Left ventricle myocardium superior (tissue), 1 donor: ENCODE measurements at regions not wholly inside any gene's neighbourhood (a gene's known extent, or its start where the extent isn't known, plus 50 kb on each side); places are given as distances from the start of the nearest gene placed in this dataset.
"Not testable (repeated sequence)": the region's sequence is repeated elsewhere in the genome, so short reads cannot be mapped to it uniquely, and the experiment has no call there.

Experiments used
- ATAC-seq: fragments of 200-7000 bp; cut with Tn5 transposase; one replicate; pipeline ENCODE4 v1.9.1; 2020; ENCODE audit warnings: mild to moderate bottlenecking, moderate library complexity
- DNase-seq: peaks from one replicate; pipeline ENCODE4 v3.0.0-alpha.2; 2020
- intact Hi-C: fragments of 100-400 bp; cut with micrococcal nuclease; formaldehyde crosslinking; loops from one replicate; pipeline ENCODE4 v1.11.0; 2022
- donor health status: DM: no; HTN: yes; CAD: no; lungs with severe emphysema.

DNA sequence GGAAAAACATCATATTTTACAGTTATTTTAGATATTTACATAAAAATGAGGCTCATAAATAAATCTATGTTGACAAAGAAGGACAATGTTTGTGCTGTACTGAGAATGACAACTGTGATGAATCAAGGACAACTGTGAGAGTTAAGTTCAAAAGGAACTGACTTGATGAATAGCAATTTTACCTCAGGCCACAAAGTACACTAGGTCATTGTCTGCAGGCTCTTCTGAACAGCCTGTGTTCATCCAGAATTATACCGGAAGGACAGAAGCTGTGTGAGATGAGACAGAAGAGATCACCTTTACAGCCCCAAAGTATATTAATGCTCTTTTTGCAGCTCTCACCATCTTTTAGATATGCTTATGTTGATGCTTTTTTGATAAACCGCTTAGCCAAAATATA is 2375.5 kb upstream of the PCDH20 start:
- DNase-seq, intact Hi-C loops, ATAC-seq: not testable (repeated sequence)

DNA sequence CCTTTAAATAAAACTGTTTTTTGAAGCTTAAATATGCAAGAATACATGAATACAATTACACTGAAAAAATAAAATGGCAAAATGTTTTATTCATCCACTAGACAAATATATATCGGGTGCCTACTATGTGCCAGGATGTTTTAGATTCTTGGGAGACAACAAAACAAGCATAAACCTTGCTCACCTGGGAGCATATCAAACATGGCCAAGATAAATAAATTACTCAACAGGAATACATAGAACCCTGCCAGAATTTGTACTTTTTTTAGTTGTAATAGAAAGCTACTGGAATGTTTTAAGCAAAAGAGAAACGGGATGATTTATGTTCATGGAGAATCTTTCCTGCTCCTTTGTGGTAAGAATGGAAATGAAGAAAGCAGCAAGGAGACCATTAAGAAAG is 2358.5 kb upstream of the PCDH20 start:
- DNase-seq (no peak), ATAC-seq (no peak)
- intact Hi-C loops = no loop called here

DNA sequence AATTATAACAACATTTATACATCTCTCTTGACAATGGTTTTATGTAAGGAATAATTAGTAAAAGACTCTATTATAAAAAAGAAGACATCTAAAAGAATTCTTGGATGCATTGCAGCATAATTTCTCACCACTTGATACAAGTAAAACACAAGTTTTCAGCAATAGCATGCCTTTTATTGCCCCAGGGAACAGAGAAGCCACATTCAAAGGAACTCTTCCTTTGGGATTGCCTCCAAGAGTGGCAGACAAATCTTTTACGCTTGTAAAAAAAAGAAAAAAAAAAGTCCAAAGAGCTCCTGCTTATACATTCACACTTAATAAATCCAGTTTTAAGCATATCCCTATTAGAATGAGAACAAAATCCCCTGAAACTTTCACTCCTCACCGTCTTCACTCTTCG is 2357.8 kb upstream of the PCDH20 start:
- ATAC-seq = no peak
- intact Hi-C loops = no loop called here
- DNase-seq = no peak

DNA sequence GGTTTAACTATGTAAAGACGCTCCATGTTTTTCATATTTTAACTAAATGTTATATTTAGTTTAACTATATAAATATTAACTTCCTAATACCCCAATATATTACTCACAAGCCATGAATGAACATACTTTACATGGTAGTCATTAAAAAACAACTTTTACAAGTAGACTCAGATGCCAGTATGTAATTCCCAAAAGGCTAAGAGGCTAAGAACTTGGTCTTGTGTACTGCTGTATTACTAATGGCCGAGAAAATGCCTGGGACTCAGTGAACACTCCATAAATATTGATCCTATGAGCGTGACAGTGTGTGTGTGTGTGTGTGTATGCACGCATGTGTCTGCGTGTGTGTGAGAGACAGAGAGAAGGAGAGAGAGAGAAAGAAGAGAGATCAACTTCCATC is 2342.0 kb upstream of the PCDH20 start:
- ATAC-seq, DNase-seq, intact Hi-C loops: not testable (repeated sequence)

DNA sequence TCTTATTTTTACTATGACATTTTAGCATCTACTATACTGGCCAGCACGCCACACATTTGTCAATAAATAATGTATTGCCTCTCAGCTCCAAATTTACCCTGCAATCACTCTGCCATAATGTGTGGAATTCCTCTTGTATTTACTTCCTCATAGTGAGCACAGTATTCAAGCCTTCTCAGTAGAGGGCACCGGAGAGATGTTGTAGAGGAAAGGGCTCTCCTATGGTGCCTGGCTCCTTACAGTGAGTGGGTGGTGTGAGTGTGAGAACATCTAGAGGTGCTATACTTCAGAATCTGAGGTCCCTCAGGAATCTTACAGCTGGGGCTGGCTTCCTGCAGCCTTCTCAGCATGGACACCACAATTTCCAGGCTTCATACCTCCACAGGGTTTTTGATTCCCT is 2334.2 kb upstream of the PCDH20 start:
- ATAC-seq, intact Hi-C loops, DNase-seq: not testable (repeated sequence)

DNA sequence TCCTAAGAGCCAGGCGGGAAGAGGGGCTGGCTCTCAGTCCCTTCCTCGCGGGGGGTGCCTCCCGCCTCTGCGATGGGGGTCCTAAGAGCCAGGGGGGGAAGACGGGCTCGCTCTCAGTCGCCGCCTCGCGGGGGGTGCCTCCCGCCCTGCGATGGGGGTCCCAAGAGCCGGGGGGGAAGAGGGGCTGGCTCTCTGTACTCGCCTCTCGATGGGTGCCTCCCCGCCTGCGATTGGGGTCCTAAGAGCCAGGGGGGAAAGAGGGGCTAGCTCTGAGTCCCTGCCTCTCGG is 2326.1 kb upstream of the PCDH20 start:
- DNase-seq, intact Hi-C loops: not testable (repeated sequence)

DNA sequence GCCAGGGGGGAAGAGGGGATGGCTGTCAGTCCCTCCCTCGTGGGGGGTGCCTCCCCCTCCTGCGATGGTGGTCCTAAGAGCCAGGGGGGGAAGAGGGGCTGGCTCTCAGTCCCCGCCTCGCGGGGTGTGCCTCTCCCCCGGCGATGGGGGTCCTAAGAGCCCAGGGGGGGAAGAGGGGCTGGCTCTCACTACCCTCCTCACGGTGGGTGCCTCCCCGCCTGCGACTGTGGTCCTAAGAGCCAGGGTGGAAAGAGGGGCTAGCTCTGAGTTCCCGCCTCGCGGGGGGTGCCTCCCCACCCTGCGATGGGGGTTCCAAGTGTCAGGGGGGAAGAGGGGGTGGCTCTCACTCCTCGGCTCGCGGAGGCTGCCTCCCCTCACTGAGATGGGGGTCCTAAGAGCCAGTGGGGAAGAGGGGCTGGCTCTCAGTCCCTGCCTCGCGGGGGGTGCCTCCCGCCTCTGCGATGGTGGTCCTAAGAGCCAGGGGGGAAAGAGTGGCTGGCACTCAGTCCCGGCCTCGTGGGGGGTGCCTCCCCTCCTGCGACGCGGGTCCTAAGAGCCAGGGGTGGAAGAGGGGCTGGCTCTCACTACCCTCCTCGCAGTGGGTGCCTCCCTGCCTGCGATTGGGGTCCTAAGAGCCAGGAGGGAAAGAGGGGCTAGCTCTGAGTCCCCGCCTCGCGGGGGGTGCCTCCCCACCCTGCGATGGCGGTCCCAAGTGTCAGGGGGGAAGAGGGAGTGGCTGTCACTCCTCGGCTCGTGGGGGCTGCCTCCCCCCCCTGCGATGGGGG is 2325.6 kb upstream of the PCDH20 start:
- intact Hi-C loops = no loop called here
- DNase-seq (no peak), ATAC-seq (no peak)

More for the DNA sequence above, 2326.1 kb upstream of the PCDH20 start:
- not testable (repeated sequence) for ATAC-seq

DNA sequence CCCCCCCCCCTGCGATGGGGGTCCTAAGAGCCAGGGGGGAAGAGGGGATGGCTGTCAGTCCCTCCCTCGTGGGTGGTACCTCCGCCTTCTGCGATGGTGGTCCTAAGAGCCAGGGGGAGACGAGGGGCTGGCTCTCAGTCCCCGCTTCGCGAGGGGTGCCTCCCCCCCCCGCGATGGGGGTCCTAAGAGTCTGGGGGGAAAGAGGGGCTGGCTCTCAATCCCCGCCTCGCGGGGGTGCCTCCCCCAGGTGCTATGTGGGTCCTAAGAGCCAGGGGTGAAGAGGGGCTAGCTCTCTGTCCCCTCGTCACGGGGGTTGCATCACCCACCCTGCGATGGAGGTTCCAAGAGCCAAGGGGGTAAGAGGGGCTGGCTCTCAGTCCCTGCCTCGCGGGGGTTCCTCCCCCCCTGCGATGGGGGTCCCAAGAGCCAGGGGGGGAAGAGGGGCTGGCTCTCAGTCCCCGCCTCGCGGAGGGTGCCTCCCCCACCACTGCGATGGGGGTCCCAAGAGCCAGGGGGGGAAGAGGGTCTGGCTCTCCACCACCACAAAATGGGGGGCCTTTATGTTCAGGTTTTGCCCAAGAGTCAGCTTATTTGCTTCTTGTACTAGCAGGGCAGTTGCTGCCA is 2323.6 kb upstream of the PCDH20 start:
- DNase-seq, ATAC-seq, intact Hi-C loops: not testable (repeated sequence)

DNA sequence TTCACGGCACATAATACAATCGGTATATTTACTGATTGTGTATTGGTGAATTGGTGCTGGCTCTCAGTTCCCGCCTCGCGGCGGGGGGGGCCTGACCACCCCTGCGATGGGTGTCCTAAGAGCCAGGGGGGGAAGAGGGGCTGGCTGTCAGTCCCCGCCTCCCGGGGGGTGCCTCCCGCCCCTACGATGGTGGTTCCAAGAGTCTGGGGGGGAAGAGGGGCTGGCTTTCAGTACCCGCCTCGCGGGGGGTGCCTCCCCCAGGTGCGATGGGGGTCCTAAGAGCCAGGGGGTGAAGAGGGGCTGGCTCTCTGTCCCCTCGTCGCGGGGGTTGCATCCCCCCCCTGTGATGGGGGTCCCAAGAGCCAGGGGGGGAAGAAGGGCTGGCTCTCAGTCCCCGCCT is 2321.8 kb upstream of the PCDH20 start:
- ATAC-seq (no peak), DNase-seq (no peak)
- intact Hi-C loops = no loop called here

DNA sequence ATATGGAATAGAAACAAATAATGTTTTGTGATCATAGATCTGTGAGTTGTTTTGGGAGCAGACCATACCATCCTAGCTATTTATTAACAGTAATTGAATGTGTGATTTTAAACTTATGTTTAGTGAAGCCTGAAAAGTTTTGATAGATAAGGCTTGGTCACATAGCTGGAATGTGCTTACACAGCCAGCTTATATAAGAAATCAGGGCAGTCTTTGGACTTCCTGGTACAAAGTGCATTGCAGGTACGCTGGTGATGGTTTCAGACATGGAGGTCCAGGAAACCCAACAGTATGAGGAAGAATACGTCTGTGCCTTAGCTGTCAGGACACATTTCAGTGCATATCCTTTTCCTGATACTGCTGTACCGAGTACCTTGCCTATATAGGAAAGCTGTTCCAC is 2316.2 kb upstream of the PCDH20 start:
- ATAC-seq (no peak), DNase-seq (no peak)
- intact Hi-C loops = no loop called here

DNA sequence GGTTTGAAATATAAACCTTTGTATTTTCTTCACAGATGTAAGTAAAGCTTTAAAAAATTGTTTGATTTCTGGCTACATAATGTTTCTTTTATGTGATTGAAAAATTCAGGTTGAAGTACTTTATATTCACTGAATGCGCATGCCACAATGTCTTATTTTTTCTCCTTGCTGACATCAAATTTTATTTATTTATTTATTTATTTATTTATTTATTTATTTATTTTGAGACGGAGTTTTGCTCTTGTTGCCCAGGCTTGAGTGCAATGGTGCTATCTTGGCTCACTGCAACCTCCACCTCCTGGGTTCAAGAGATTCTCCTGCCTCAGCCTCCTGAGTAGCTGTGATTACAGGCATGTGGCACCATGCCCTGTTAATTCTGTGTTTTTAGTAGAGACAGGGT is 2296.5 kb upstream of the PCDH20 start:
- intact Hi-C loops, ATAC-seq, DNase-seq: not testable (repeated sequence)

DNA sequence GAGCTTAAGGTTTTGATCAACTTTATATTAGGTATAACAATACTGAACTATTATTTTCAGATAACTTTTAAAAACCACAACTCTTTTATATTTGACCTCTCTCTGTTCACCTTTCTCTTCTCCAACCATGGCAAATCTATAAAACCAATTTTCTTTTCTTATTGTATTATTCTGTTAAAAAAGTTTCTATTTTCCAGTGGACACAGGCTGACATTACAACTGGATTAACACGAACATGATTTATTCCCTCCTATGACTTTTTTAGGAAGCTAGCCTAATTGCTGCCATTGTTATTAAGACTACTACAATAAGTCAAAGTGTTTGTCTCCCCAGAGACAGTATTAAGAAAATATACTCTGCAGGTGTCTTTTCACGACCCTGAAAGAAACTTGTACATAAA is 2291.1 kb upstream of the PCDH20 start:
- intact Hi-C loops = no loop called here
- ATAC-seq = no peak
- no peak for DNase-seq

DNA sequence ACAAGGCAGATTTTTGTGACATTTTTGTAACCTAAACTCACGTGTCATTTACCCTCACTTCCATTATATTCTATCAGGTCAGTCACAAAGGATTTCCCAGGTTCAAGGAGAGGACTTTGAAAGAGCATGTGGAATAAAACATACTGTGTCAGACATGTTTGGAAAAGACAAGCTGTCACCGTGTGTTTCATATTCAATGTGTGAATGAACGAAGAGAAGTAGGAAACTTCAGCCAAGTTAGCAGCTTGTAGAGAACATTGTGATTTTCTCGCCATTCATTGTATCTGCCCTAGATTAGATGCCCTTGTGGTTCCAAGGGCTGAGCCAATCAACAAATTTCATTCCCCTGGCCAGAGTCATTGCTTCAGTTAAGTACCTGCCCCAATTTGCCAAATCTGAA is 2288.9 kb upstream of the PCDH20 start:
- intact Hi-C loops = no loop called here
- ATAC-seq = no peak

DNA sequence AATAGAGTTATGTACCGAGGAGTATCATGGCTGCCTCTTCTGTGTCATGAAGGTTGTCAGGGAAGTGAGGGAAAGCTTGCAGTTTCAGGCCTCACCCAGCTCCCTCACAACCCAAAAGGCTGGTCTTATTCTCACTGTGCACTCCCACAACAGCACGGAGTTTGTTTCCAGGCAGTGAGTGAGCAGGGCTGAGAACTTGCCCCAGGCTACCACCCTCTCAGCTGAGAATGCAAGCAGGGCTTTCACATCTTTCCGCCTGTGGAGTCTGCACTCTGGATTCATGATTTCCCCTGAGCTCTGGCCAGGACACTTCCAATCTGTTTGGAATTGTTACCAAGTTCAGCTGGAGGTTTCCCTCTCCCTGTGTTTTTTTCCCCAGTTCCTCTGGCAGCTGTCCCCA is 2284.7 kb upstream of the PCDH20 start:
- ATAC-seq (no peak), DNase-seq (no peak)
- intact Hi-C loops = no loop called here

More for the DNA sequence above, 2288.9 kb upstream of the PCDH20 start:
- no peak for DNase-seq

DNA sequence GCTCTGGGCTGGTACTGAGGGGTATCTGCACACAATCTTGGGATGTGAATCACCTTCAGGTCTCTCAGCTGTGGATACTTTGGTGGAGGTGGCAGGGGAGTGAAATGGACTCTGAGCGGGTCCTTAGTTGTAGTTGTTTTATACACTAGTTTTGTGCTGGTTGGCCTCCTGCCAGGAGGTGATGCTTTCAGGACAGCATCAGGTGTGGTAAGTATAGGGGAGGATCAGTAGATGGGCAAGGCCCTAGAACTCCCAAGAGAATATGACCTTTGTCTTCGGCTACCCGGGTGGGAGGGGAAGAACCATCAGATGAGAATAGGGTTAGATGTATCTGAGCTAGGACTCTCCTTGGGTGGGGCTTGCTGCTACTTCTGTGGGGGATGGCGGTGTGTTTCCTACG is 2284.3 kb upstream of the PCDH20 start:
- ATAC-seq = no peak
- DNase-seq = no peak
- intact Hi-C loops = no loop called here

DNA sequence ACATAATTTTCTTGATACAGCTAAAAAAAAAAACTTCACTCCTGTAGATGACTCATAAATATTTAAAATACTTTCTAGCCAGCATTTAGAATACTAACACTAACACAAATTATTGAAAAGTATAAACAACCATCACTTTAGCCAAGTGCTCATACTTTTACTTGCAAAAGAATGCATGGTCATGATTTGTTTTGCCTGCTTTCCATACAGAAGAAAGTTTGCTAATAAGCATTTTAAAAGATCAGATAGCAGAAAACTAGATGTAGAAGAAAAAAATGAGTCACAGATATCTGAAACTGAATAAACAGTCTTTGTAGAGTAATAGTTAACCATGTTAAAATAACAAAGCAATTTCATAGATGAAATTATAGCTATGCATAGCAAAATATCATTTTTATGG is 2280.4 kb upstream of the PCDH20 start:
- DNase-seq (no peak), ATAC-seq (no peak)
- intact Hi-C loops = no loop called here

DNA sequence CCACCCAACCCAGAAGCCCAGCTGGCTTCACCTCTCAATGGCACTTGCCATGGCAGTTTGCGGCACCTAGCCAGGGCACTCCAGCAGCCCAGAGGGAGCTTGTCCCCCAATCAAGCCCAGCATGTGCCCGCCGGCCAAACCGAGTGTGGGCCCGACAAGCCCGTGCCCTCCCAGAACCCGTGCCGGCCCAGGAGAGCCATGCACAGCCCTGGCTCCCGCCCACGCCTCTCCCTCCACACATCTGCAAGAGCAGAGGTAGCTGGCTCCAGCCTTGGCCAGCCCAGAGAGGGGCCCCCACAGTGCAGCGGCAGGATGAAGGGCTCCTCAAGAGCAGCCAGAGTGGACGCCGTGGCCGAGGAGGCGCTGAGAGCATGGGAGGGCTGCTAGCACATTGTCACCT is 2278.0 kb upstream of the PCDH20 start:
- intact Hi-C loops = no loop called here
- ATAC-seq = no peak
- no peak for DNase-seq

DNA sequence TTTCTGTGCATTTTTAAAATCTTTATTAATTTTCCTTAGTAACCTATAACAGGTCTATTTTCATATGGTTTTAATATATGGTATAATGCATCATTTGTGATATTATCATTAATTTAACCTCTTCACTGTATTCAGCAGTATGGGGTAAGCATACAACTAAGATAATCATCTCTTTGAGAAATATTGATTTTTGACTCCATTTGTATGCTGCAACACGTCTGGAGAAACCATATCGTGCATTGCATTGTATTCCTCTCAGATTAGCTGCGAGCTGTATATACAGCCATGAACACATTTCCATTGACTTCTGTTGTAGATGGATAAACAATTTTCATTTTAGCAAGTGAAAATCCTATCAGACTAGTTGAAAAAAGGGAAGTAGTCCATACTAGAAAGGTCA is 2275.8 kb upstream of the PCDH20 start:
- DNase-seq (no peak), ATAC-seq (no peak)
- intact Hi-C loops = no loop called here

DNA sequence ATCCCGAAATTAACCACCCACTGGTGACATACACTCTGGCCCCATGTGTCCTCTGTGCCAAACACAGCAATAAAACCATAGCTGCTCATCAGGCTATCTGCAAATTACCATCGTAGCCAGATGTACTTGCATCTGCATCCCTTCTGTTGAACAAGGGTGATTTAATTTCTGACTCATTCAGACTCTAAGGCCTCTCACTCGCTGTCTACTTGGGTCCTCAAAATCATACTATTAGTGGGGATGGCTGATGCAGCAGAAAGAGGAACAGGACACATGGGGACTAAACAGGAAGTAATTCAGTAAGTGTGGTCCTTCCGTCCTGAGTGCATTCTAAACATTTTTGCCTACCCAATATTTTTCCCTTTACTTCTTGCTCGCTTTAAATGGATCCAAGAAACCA is 2275.0 kb upstream of the PCDH20 start:
- intact Hi-C loops = no loop called here
- DNase-seq = no peak
- ATAC-seq = no peak

DNA sequence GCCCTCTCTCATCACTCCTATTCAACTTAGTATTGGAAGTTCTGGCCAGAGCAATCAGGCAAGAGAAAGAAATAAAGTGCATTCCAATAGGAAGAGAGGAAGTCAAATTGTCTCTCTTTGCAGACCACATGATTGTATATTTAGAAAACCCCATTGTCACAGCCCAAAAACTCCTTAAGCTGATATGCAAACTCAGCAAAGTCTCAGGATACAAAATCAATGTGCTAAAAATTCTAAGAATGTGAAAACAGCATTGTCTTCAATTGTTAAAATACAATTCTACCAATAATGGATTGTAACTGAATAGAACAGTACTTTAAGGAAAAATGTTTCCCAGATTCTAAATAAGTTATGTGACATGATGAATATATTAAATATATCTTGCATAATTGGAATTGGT is 2269.2 kb upstream of the PCDH20 start:
- no peak for DNase-seq
- intact Hi-C loops = no loop called here
- no peak for ATAC-seq

DNA sequence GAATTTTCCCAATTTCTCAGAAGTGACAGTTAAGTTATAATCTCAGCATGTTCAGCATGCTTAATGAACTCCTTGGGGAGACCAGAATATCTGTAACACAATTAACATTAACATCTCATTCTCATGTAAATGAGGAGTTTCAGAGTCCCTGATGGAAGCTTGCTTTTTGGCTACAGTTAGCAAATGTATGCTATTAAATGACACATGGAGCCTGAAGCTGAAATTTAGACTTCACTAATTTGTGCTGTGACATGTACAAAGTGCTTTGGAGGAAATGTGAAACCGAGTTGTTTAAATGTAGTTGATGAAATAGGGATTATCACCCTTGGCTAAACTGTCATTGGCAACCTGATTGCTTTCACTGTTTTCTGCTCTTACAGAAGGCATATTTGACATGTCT is 2265.1 kb upstream of the PCDH20 start:
- intact Hi-C loops = no loop called here
- DNase-seq (no peak), ATAC-seq (no peak)
